Astrocyte of the cerebellum (primary cell): ENCODE measurements at regions not wholly inside any gene's neighbourhood (a gene's known extent, or its start where the extent isn't known, plus 50 kb on each side); places are given as distances from the start of the nearest gene placed in this dataset.

Experiments
- DNase-seq: peaks from one replicate; pipeline ENCODE4 v3.0.0-alpha.2; 2011; ENCODE audit warnings: low read depth
- H3K4me3 ChIP-seq: 2 replicates; pipeline ENCODE4 v1.5.1; 2011; ENCODE audit warnings: mild to moderate bottlenecking, low read depth, low read length, moderate library complexity
- in situ Hi-C: cut with HindIII; loops from 2 replicates; pipeline ENCODE4 v1.10.0; 2017; ENCODE audit warnings: low sequenced_read_pairs
- TF ChIP-seq, protein P1 (sequence below): IDR thresholded peaks from 2 replicates; pipeline ENCODE4 v1.5.1; 2012; ENCODE audit warnings: low read length, low read depth, moderate library complexity, mild to moderate bottlenecking; ENCODE audit errors: missing control alignments

DNA sequence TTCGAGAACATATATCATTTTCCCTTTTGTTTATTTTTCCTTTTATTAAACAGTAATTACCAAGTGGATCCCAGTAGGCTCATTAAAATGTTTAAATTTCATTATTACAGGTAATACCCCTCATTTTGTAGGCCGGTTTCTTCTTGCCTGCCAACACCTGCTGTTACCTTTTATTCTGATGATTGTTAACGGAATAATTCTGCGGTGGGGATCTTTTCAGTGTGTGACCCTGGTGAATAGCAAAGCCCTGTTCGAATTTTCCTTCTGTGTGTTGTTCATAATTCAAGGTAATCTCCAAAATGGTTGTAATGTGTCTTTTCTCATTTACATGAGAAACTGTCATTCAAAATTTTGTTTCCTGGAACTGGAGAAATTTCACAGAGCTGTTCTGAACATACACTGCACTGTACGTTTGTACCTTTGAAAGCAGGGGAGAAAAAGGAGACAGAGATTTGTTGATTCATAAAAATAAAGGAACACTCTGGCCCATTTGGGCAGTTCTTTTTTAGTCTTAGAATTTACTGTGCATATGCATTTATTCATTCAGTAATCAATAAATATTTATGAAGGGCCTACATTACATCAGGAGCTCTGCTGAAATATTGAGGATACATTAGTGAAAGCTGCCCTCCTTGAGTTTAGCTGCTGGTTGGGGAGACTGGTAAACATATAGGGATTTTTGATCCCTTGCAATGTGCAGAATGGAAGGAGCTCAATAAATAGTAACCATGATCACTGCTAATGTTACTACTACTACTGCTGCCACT is 502.0 kb downstream of the QKI start:
- H3K4me3 ChIP-seq, result no peak overlapping the region
- TF ChIP-seq, protein P1, sequence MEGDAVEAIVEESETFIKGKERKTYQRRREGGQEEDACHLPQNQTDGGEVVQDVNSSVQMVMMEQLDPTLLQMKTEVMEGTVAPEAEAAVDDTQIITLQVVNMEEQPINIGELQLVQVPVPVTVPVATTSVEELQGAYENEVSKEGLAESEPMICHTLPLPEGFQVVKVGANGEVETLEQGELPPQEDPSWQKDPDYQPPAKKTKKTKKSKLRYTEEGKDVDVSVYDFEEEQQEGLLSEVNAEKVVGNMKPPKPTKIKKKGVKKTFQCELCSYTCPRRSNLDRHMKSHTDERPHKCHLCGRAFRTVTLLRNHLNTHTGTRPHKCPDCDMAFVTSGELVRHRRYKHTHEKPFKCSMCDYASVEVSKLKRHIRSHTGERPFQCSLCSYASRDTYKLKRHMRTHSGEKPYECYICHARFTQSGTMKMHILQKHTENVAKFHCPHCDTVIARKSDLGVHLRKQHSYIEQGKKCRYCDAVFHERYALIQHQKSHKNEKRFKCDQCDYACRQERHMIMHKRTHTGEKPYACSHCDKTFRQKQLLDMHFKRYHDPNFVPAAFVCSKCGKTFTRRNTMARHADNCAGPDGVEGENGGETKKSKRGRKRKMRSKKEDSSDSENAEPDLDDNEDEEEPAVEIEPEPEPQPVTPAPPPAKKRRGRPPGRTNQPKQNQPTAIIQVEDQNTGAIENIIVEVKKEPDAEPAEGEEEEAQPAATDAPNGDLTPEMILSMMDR, result no peak
- no peak for DNase-seq
- in situ Hi-C loops, result no loop called here

DNA sequence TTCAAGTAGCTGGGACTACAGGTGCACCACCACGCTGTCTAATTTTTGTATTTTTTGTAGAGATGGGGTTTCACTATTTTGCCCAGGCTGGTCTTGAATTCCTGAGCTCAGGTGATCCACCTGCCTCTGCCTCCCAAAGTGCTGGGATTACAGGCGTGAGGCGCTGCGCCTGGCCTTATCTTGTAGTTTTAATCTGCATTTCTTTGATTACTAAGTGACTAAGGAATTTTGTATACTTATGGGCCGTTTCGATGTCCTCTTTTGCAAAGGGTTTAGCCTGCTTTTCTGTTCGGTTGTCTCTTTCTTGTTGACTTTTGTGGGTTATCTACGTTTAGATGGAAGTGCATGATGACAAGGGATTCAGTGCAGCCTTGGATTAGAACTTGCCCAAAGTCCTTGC is 500.6 kb downstream of the QKI start:
- TF ChIP-seq, protein P1, result no peak
- no peak overlapping the region for H3K4me3 ChIP-seq
- in situ Hi-C loops, result no loop called here
- DNase-seq, result no peak

DNA sequence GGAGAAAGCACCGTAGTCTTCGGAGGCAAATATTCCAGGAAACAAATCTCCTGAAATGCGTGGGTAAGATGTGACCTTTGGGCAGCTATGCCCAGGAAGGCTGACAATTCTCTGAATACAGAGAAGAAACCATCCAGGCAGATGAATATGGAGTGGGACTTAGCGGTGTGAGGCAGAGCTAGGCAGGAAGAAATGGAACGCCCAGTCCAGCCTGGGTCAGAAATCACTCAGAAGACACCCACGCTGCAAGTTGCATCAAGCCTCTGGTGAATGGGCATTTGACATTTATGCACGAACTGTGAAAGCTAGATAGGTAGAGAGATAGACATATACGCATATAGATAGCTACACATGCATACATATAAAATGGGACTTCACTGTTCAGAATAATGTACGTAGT is 498.5 kb downstream of the QKI start:
- DNase-seq, result no peak
- in situ Hi-C loops, result no loop called here
- H3K4me3 ChIP-seq, result no peak overlapping the region
- TF ChIP-seq, protein P1, result no peak

DNA sequence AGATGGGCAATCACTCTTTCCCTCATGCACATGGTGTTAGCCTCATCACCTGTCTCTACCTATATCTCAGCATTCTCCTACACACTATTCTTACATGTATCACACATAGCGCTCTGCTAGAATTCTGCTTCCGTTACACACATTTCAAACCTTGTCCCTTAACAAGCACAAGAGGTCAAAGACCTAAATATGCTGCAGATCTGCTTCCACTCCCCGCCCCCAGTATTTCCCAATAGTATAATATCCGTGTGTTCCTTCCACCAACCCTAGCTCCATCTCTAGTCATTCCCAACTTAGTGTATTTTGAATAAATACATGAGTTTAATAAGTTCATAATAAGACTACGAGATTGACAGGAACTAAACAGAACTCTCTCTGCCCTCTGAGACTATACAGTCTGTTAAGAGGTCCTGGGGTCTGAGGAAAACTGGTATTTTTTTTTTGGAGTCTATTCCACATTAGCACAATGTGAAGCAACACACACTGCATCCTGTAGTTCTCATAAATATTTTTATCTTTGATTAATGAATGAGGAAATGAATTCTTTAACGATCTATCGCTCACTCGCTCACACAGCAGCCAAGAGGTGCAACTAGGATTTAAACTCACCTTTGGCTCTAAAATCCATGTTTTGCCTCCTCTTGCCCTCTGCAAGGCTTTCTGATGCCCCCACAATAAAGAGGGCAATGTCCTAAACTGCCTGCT is 491.6 kb downstream of the QKI start:
- in situ Hi-C loops, result no loop called here
- TF ChIP-seq, protein P1, result no peak
- no peak for DNase-seq

DNA sequence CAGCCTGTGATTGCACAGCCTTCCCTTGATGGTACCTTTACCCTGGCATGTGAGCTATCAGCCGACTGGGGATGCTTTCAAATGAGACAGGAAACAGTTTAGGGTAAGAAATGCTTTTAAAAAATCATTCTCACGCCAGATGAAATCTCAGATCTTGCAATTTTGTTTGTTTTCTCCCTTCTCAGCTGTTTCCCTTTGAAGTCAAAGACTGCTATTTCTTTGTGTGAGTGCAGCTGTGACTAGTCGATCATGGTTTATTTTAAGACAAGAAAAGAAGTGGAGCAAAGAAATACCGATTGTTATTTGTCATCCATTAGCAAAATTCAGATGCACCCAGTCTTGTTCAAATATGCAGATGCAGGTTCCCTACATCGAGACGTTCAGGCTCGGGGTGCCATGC is 489.7 kb downstream of the QKI start:
- TF ChIP-seq, protein P1, result no peak
- in situ Hi-C loops, result no loop called here
- no peak for DNase-seq
- no peak overlapping the region for H3K4me3 ChIP-seq

More for the DNA sequence above, 491.6 kb downstream of the QKI start:
- no peak overlapping the region for H3K4me3 ChIP-seq

DNA sequence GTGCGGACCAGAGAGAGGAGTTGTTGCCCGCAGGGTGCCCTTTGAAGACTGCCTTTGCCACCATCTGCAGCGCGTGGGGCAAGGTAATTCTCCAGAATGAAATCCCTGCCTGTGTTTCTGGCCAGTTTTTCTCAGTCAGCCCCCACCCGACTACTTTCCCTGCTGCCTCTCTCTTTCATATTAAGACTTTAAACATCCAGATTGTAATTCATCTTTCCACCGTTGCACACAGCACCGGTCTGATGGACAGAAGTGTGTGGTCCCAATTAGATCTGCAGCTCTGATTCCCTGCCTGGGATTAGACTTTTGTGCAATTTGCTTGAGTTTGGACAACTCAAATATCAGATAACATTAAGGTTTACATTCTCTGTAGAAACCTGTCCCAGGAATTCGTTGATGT is 489.0 kb downstream of the QKI start:
- DNase-seq, result no peak
- no peak overlapping the region for H3K4me3 ChIP-seq
- TF ChIP-seq, protein P1, result no peak
- in situ Hi-C loops, result no loop called here
